Loucy (cell line): ENCODE measurements at regions not wholly inside any gene's neighbourhood (a gene's known extent, or its start where the extent isn't known, plus 50 kb on each side); places are given as distances from the start of the nearest gene placed in this dataset.

Source experiments
- CTCF ChIP-seq: fragments of 200-600 bp; sonication (generic); conservative IDR thresholded peaks from 2 replicates; pipeline ENCODE4 v1.5.1; 2014; ENCODE audit warnings: mild to moderate bottlenecking, antibody characterized with exemption, low read length
- EZH2phosphoT487 ChIP-seq: fragments of 200-600 bp; IDR thresholded peaks from 2 replicates; pipeline ENCODE4 v1.6.1; 2018; ENCODE audit warnings: antibody characterized with exemption, mild to moderate bottlenecking, moderate library complexity, borderline replicate concordance

- TF ChIP-seq CTCF (no peak), EZH2phosphoT487 (no peak)
Measured at GRCh38 chrX:40148385-40149285, 50.9 kb upstream of the BCOR start.
